DND-41 (cell line): ENCODE measurements at regions not wholly inside any gene's neighbourhood (a gene's known extent, or its start where the extent isn't known, plus 50 kb on each side); places are given as distances from the start of the nearest gene placed in this dataset.

Source experiments
- EZH2 ChIP-seq: IDR thresholded peaks from 3 replicates; pipeline ENCODE4 v1.6.1; 2012; ENCODE audit warnings: borderline replicate concordance, low read depth, mild to moderate bottlenecking, moderate library complexity, low read length, inconsistent platforms; ENCODE audit not compliant: severe bottlenecking
- TF ChIP-seq, protein P1 (sequence below): IDR thresholded peaks from 2 replicates; pipeline ENCODE4 v1.5.1; 2012; ENCODE audit warnings: borderline replicate concordance, low read length, moderate library complexity, mild to moderate bottlenecking; ENCODE audit not compliant: poor library complexity, severe bottlenecking; ENCODE audit errors: extremely low read depth

DNA sequence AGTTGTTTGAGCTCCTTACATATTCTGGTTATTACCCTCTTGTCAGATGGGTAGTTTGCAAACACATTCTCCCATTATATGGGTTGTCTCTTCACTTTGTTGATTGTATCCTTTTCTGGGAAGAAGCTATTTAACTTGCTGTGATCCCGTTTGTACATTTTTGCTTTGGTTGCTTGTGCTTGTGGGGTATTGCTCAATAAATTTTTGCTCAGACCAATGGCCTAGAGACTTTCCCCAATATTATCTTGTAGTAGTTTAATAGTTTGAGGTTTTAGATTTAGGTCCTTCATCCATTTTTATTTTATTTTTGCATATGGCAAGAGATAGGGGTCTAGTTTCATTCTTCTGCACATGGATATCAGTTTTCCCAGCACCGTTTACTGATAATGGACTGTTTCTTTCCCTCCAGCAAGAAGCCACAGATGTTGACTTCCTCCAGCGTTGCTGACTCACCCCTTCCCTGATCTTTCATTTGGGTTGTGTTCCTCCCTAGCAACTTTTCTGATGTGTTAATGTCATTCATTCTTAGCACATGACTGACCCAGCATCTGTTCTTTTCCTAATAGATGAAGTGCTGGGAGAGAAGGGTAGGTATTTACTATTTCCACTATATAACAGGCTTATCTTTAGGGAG lies 166.7 kb upstream of the SGO1 start:
- TF ChIP-seq, protein P1, sequence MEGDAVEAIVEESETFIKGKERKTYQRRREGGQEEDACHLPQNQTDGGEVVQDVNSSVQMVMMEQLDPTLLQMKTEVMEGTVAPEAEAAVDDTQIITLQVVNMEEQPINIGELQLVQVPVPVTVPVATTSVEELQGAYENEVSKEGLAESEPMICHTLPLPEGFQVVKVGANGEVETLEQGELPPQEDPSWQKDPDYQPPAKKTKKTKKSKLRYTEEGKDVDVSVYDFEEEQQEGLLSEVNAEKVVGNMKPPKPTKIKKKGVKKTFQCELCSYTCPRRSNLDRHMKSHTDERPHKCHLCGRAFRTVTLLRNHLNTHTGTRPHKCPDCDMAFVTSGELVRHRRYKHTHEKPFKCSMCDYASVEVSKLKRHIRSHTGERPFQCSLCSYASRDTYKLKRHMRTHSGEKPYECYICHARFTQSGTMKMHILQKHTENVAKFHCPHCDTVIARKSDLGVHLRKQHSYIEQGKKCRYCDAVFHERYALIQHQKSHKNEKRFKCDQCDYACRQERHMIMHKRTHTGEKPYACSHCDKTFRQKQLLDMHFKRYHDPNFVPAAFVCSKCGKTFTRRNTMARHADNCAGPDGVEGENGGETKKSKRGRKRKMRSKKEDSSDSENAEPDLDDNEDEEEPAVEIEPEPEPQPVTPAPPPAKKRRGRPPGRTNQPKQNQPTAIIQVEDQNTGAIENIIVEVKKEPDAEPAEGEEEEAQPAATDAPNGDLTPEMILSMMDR, result no peak
- no peak for TF ChIP-seq EZH2
